GM21515 (cell line): ENCODE measurements at regions not wholly inside any gene's neighbourhood (a gene's known extent, or its start where the extent isn't known, plus 50 kb on each side); places are given as distances from the start of the nearest gene placed in this dataset.
"Not testable (repeated sequence)": the region's sequence is repeated elsewhere in the genome, so short reads cannot be mapped to it uniquely, and the experiment has no call there.

Experiments used
- ATAC-seq: cut with Tn5 transposase; IDR thresholded peaks from one replicate; pipeline ENCODE4 v1.9.1; 2021; ENCODE audit not compliant: unreplicated experiment

- no peak for ATAC-seq
These were observed 149.7 kb upstream of the TUT7 start for GRCh38 chr9:86503942-86504341.

DNA sequence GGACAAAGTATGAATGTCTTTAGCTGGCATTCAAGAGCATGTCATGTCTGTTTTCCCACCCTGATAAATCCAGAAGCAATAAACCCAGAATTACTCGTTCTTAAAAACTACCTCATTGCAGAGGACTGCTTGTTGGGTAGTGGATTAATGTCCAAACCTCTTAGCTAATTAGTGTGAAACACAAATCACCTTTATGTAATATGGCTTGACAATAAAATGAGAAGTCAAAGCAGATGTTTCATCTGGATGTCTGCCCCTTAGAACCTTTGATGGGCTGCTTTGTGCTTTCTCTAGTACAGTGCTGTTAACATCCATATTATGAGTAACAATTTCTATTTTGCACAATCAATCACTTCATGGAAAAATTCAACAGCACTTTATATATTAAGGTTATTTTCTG, 149.1 kb upstream of the TUT7 start:
- ATAC-seq = no peak

GRCh38 chr9:86500667-86501435, 146.6 kb upstream of the TUT7 start:
- no peak for ATAC-seq

- ATAC-seq = no peak
These were observed 145.8 kb upstream of the TUT7 start for GRCh38 chr9:86500031-86500430.

- no peak for ATAC-seq
These were observed 140.5 kb upstream of the TUT7 start for GRCh38 chr9:86494644-86495111.

DNA sequence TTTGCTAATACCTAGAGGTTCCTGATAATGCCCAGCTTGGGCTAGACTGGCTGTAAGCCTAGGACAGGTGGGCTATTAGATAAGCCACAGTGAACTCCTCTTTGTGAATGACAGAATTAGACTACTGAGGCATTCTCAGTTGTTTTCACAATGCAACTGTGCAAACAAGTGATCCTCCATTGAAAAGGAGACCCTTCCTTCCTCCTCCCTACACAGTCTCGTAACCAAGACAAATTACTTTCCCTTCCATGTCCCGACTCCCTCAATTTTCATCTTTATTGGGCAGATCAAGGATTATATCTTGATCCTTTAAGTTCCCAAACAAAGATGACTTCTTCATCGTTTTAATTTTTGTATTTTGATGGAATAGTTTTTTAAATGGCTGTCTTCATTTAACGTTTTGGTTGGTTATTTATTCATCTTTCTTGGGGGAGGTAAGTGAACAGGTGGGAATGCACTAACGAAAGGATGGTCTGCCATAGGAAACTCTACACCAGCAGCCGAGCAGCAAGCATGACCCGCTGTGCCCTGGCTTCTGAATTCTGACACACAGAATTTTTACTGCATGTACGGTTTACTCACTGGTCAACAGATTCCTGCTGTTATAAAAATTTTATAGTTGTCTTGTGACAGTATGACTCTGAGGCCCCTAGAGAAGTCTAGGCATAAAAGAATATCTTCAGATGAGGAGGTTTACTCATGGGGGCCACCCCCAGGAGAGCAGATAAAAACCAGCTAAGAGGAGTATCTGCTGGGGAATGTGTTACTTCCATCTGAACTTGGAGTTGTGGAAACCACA, 137.5 kb upstream of the TUT7 start:
- no peak for ATAC-seq

DNA sequence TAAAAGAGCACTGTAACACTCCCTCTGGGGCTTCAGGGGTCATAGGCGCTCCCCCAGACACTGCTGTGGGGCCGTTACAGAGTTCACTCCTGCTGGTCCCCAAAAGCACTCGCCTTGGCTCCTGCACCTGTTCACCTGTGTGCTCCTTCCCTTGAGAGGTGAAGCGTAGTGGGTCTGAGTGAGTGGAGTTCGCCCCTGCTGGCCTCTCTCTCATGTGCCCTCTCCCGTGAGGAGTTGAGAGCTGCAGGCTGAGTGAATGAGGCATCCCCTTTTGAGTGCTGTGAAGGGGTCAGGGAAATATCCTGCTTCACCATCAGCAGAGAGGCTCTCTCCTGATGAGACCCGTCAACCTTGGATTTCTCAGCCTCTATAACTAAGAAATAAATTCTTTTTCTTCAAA, 134.6 kb upstream of the TUT7 start:
- no peak for ATAC-seq

GRCh38 chr9:86488345-86488744, 134.1 kb upstream of the TUT7 start:
- ATAC-seq = no peak

GRCh38 chr9:86487838-86488233, 133.6 kb upstream of the TUT7 start:
- no peak for ATAC-seq

- no peak for ATAC-seq
These were observed 133.0 kb upstream of the TUT7 start for GRCh38 chr9:86486891-86487837.

DNA sequence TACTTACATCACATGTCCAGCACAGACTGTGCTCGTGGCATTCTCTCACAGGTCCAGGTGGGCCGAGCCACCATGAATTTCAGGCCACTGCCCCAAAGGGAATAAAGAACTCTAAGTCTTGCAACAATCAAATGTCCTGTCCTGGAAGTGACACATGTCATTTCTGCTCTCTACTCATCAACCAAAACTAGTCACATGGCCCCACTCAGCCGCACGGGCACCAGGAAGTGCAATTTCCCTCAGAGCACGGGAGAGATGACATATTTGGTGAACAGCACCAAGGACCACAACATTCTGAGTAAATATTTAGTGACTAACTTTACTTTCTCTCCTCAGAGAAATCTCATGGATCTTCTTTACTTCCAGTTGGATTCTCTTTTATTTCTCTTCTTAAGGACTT, 131.1 kb upstream of the TUT7 start:
- peak; percentile 70 for ATAC-seq

DNA sequence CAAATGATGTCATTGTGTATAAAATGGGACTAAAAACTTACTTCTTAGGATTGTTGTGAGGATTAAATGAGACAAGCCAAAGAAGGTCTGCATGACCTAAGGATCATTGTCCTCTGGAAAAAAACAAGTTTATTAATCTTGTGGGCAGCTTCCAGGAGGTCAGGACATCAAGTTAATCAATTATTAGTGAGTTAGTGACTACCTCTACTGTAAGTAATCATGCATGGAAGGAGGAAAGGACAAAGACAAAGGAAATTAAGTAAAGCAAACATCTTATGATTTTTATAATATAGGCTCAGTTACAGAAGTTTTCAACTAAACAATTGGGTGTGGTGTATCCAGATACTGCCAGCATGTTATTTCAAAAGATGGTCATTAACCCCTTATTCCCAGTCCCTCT, 129.3 kb upstream of the TUT7 start:
- ATAC-seq = no peak

DNA sequence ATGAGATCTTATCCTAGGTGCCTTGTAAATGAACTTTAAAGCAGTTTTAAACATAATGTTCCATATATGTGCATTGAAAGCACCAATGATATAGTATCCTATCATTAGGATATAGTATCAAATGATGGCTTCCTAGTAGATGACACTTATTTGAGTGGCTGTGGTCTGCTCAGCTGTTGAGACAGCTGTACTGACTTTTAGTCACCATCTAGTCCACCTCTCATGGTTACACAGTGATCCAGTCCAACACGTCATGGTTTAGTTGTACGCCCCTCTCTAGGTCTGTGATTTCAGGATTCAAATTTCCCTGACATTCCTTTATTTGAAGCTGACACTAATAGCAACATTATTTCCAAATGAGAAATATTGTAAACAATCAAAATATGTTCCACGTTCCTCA, 127.3 kb upstream of the TUT7 start:
- no peak for ATAC-seq

GRCh38 chr9:86475255-86475654, 121.0 kb upstream of the TUT7 start:
- ATAC-seq = not testable (repeated sequence)

DNA sequence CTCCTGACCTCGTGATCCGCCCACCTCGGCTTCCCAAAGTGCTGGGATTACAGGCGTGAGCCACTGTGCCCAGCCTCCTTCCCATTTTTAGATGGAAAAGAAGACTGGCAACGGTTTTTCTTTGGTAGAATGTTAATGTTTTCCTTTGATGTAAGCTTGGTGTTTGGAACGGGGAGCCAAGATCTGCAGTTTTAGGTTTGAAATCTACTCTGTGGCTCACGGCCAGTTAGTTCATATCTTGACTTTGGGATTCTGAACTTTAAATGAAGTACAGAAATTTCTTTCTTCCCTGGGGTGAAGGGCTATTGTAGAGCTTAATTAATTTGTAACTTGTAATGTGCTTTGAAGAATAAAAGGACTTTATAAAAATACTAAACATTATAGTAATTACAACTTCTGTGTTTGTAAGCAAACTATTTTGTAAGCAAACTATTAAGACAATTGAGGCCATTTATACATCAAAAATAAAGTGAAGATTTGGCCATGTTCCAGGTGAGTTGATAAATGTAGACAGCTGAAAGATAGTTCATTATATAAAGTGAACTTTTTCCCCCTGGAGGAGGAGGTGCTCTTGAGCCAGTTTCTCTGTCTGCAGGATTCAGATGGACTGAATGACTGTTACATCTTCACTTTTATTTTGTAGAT, 117.1 kb upstream of the TUT7 start:
- no peak for ATAC-seq

- ATAC-seq = no peak
These were observed 116.1 kb upstream of the TUT7 start for GRCh38 chr9:86470326-86470725.

DNA sequence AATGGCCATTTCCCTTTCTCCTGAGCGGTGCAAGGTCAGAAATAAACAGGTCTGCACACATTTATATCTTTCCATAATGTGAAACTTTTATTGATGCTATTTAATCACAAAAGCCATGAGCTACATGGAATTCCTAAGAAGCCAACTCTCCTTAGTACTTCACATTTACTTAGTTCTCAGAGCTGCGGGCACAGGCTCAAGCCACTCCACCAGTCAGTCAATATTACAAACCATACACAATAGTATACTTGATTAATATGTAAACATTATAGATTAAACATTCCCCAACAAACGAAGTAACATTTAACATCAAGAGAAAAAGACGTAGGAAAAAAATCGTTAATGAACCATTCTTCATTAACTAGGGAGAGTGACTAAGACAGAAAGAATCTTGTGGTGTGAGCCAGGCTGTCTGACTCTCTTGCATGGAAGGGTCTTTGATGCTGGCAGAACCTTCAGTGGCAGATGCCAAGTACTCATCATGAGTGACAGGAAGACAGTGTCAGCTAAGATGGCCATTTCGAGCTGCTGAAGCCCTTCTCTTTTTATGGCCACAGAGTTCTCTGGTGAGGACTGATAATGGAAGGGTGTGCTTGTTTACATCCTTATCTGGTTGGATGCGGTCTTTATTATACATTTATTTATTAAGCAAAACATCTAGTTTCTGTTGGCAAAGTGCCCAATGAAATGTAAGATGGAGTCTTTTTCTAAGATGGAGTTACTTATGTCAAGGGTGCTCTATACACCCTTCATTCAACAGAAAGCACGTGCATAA, 115.5 kb upstream of the TUT7 start:
- ATAC-seq = no peak

GRCh38 chr9:86464242-86464641, 110.0 kb upstream of the TUT7 start:
- ATAC-seq = no peak

DNA sequence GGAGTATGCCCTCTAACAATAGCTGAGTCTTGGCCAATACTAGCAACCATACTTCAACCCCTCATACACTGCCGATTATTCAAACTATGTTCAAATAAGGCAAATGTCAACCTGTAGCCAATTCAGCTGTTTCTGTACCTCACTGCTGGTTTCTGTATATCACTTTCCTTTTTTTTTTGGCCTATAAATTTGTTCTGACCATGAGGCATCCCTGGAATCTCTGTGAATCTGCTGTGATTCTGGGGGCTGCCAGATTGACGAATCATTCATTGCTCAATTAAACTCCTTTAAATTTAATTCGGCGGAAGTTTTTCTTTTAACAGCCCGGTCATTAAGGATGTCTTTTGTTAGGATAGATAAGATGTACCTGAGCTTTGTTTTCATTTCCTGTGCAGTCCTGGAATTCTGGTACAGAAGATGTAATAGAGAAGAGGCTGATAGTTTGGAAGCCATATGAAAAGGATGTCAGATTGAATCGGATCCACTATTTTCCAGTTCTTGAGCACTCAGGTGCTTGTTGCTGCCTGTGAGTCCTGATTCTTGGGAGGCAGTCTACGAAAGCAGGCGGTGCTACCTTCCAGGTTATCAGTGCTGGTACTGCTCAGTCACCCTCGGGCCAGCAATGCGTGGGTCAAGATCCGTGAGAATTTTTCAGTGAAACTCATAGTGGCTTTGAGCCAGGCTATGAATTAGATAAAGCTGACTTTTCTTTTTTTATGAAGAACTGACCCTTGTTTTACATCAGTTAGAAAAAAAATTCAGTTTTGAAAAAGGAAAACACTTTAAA, 106.2 kb upstream of the TUT7 start:
- ATAC-seq = no peak
